ENCODE measurements at regions not wholly inside any gene's neighbourhood (a gene's known extent, or its start where the extent isn't known, plus 50 kb on each side); places are given as distances from the start of the nearest gene placed in this dataset.

GRCh38 chr12:82130762-82131161 lies 227.4 kb downstream of the CCDC59 start:
- DNase-seq (ENCODE audit: low read depth) = no peak
- TF ChIP-seq CTCF (conservative IDR thresholded peaks at IDR 0.05; ENCODE audit: low read length) = no peak
- H3K4me3 ChIP-seq (ENCODE audit: low read length) = no peak overlapping the region

DNA sequence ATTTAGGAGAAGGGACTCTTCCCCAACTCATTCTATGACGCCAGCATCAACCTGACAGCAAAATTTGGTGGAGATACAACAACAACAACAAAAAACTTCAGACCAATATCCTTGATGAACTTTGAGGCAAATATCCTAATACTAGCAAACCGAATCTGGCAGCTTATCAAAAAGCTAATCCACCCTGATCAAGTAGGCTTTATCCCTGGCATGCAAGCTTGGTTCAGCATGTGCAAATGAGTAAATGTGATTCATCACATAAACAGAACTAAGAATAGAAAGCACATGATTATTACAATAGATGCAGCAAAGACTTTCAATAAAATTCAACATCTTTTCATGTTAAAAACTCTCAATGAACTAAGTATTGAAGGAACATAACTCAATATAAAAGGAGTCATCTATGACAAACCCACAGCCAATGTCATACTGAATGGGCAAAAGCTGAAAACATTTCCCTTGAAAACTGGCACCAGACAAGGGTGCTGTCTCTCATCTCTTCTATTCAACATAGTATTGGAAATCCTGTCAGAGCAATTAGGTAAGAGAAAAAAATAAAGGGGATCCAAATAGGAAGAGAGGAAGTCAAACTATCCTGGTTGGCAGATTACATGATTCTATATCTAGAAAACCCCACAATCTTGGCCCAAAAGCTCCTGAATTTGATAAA lies 233.3 kb downstream of the CCDC59 start:
- H3K4me3 ChIP-seq (ENCODE audit: low read length) = no peak overlapping the region
- DNase-seq (ENCODE audit: low read depth) = peak; percentile 39
- no peak for TF ChIP-seq CTCF (conservative IDR thresholded peaks at IDR 0.05; ENCODE audit: low read length)

DNA sequence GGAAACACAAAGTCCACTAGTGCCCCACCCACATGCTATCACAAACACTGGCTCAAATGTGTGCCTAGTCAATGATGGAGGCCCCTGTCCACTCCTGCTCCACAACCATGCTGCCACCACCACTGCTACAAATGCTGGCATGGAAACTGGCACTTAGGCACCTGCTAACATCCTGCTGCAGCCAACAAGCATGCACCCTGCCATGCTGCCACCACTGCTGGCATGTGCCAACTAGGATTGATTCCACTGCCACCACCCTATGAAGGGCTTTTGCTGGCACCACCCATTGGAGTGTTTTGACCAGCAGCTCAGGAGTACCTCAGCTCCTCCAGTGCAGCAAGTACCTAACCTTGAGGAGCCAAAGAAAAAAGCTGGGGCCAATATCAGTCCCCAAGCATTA lies 236.6 kb downstream of the CCDC59 start:
- DNase-seq (ENCODE audit: low read depth) = no peak
- no peak overlapping the region for H3K4me3 ChIP-seq (ENCODE audit: low read length)
- no peak for TF ChIP-seq CTCF (conservative IDR thresholded peaks at IDR 0.05; ENCODE audit: low read length)

DNA sequence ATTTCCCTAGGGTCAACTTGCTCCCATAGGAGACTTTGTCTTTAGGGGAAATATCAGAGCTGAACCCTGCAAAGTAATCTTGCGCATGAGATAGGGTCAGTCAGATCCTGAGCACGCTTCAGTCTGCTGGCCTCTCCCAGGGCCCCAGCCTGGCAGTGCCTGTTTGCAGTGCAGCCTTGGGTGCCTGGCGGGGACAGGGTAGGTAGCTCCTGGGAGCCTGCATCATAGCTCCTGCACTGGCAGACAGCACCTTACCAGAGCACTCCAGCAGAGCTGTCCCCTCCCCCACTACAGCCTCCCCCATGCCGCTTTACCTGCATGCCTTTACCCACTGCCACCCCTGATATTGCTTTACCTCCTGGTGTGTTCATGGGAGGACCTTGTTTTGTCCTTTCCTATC lies 237.3 kb downstream of the CCDC59 start:
- TF ChIP-seq CTCF (conservative IDR thresholded peaks at IDR 0.05; ENCODE audit: low read length) = no peak
- DNase-seq (ENCODE audit: low read depth) = no peak
- no peak overlapping the region for H3K4me3 ChIP-seq (ENCODE audit: low read length)

DNA sequence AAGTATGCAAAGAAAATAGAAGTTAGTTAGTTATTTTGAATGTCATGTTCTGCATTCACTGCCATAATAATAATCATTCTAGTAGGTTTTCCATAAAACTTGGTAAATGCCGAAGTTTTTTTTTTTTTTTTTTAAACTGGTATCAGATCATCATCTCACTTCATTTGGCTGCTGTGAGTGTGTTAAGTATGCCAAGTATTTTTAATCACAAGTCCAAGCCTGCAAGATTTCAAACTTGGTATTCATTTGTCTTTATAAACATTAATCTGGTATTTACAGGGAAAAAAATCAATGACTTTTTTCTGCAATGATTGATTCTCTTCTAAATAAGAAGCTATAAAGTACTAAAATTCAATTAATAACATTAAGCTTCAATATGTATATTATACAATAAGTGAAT lies 248.9 kb downstream of the CCDC59 start:
- TF ChIP-seq CTCF (conservative IDR thresholded peaks at IDR 0.05; ENCODE audit: low read length) = no peak
- no peak for DNase-seq (ENCODE audit: low read depth)
- no peak overlapping the region for H3K4me3 ChIP-seq (ENCODE audit: low read length)

- no peak overlapping the region for H3K4me3 ChIP-seq (ENCODE audit: low read length)
- DNase-seq (ENCODE audit: low read depth) = no peak
- TF ChIP-seq CTCF (conservative IDR thresholded peaks at IDR 0.05; ENCODE audit: low read length) = no peak
Measured at GRCh38 chr12:82108615-82109014, 249.6 kb downstream of the CCDC59 start.

DNA sequence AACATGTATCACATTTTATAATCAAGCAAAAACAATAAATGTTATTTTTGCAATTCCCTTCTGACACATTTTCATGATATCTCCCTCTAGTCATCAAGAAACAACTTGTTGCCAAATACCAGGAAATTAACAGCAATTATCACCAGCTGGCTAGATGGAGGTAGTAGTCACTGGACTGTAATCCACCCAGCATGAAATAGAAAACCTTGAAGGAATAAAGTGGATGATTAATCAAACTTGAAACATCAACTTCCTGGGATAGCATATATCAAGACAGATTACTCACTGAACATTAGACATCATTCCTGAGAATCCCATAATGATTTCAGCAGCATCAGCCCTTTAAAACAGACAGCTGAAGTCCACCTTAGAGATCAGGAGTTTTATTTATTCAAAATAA lies 259.0 kb downstream of the CCDC59 start:
- no peak for DNase-seq (ENCODE audit: low read depth)
- H3K4me3 ChIP-seq (ENCODE audit: low read length) = no peak overlapping the region
- no peak for TF ChIP-seq CTCF (conservative IDR thresholded peaks at IDR 0.05; ENCODE audit: low read length)

Measured in AG10803 (cell line).